Astrocyte of the cerebellum (primary cell): ENCODE measurements at regions not wholly inside any gene's neighbourhood (a gene's known extent, or its start where the extent isn't known, plus 50 kb on each side); places are given as distances from the start of the nearest gene placed in this dataset.
"Not testable (repeated sequence)": the region's sequence is repeated elsewhere in the genome, so short reads cannot be mapped to it uniquely, and the experiment has no call there.

ENCODE experiments used
- DNase-seq: peaks from one replicate; pipeline ENCODE4 v3.0.0-alpha.2; 2011; ENCODE audit warnings: low read depth
- H3K4me3 ChIP-seq: 2 replicates; pipeline ENCODE4 v1.5.1; 2011; ENCODE audit warnings: mild to moderate bottlenecking, low read depth, low read length, moderate library complexity
- in situ Hi-C: cut with HindIII; loops from 2 replicates; pipeline ENCODE4 v1.10.0; 2017; ENCODE audit warnings: low sequenced_read_pairs
- TF ChIP-seq, protein P1 (sequence below): IDR thresholded peaks from 2 replicates; pipeline ENCODE4 v1.5.1; 2012; ENCODE audit warnings: low read length, low read depth, moderate library complexity, mild to moderate bottlenecking; ENCODE audit errors: missing control alignments

DNA sequence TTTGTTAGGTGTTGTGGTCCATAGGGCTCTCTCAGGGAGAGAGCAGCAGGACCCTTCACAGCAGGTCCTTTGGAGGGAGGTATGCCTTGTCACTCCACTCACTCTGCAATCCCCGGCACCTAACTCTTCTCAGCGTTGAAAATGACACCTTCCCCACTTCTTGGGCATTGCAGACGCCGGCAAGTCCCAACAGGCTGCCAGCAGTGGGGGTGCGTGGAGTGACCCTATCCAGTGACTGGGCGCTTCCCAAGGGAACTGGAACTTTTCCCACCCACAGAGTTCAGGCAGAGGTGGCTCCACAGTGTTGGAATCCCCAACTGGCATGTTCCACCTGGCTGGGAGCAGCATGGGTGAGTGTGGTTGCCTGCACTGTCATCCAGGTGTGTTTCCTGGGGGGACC is 705.1 kb upstream of the FRG1 start:
- H3K4me3 ChIP-seq = no peak overlapping the region
- in situ Hi-C loops = no loop called here
- TF ChIP-seq, protein P1, sequence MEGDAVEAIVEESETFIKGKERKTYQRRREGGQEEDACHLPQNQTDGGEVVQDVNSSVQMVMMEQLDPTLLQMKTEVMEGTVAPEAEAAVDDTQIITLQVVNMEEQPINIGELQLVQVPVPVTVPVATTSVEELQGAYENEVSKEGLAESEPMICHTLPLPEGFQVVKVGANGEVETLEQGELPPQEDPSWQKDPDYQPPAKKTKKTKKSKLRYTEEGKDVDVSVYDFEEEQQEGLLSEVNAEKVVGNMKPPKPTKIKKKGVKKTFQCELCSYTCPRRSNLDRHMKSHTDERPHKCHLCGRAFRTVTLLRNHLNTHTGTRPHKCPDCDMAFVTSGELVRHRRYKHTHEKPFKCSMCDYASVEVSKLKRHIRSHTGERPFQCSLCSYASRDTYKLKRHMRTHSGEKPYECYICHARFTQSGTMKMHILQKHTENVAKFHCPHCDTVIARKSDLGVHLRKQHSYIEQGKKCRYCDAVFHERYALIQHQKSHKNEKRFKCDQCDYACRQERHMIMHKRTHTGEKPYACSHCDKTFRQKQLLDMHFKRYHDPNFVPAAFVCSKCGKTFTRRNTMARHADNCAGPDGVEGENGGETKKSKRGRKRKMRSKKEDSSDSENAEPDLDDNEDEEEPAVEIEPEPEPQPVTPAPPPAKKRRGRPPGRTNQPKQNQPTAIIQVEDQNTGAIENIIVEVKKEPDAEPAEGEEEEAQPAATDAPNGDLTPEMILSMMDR = no peak
- DNase-seq = no peak

- DNase-seq, in situ Hi-C loops, H3K4me3 ChIP-seq: not testable (repeated sequence)
Measured at GRCh38 chr4:189236321-189236720, 704.4 kb upstream of the FRG1 start.

DNA sequence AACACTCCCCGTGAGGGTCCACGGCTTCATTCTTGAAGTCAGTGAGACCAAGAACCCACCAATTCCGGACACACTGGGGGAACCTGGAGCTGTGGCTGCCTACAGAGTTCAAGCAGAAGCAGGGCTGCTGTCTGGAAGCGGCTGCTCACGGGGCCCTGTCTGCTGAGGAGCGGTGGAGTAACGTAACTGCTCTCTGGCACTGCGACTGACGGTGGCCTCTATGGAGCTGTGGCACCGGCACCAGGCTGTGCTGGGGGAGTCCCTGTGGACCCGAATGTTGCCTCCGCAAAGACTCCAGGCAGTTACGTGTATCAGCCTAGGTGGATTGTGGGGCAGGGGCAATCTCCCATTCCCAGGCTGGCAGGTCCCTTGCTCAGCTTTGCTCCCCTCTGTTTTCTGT is 703.3 kb upstream of the FRG1 start:
- TF ChIP-seq, protein P1 = no peak
- in situ Hi-C loops = no loop called here
- no peak overlapping the region for H3K4me3 ChIP-seq

GRCh38 chr4:189255636-189256035 is 685.0 kb upstream of the FRG1 start:
- H3K4me3 ChIP-seq = no peak overlapping the region

More for the DNA sequence above, 703.3 kb upstream of the FRG1 start:
- DNase-seq = no peak

DNA sequence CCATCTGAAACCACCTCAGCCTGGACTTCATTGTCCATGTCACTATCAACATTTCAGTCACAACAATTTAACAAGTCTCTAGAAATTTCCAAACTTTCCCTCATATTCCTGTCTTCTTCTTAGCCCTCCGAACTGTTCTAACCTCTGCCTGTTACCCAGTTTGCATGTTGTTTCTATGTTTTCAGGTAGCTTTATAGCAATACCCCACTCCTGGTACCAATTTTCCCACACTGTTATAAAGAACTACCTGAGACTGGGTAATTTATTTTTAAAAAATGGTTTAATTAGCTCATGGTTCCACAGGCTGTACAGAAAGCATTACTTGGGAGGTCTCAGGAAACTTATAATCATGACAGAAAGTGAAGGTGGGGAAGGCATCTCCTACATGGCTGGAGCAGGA is 679.2 kb upstream of the FRG1 start:
- no peak overlapping the region for H3K4me3 ChIP-seq
- in situ Hi-C loops = no loop called here
- TF ChIP-seq, protein P1 = no peak
- DNase-seq = no peak

More at GRCh38 chr4:189255636-189256035, 685.0 kb upstream of the FRG1 start:
- TF ChIP-seq, protein P1 = no peak
- in situ Hi-C loops = no loop called here
- DNase-seq = no peak

DNA sequence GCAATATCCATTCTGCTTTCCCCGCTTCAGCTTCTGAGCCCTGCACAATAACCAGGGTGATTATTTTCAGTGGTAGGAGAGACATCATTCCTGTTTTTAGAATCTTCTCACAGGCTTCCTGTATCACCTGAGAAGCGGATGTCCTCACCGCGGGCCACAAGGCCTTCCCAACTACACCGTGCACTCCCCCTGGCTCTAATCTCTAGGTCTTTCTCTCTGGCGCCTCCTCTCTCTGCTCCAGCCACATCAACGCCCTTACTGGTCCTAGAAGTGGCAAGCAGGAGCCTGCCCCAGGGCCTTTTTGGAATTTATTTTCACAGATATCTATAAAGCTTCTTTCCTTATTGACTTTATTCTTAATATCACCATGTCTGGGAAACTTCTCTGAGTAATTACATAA is 675.2 kb upstream of the FRG1 start:
- no peak for DNase-seq
- TF ChIP-seq, protein P1 = no peak
- H3K4me3 ChIP-seq = no peak overlapping the region
- in situ Hi-C loops = no loop called here

DNA sequence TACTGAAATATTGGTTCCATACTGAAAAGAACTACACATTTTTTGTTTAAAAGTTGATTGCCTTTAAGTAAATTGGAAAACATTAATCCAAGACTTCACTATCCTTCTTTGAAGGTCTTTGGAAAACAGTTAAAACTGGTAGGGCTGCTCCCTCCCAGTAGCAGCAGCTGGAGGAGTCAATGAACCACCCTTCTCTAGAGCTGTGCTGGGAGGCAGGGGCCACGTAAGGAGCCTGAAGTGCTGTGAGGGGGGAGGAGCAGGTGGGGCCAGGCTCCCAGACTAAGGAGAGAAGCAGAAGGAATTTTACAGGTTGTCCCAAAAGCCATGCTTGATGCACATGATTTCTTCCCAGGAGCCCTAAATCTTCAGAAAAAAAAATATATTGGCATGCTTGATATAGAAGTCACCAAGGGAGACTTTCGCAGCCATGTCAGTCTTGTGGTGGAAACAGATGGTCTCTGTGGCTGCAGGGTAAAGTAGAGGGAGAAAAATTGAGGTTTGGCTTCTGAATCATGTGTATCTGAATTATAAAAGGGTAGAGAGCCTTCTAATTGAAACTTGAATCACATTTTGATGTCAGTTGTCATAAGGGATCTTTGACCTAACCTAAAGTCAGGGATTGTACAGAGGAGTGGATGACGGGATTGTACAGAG is 673.2 kb upstream of the FRG1 start:
- TF ChIP-seq, protein P1 = no peak
- H3K4me3 ChIP-seq = no peak overlapping the region
- in situ Hi-C loops = no loop called here
- DNase-seq = no peak
